WTC11 (cell line): ENCODE measurements at regions not wholly inside any gene's neighbourhood (a gene's known extent, or its start where the extent isn't known, plus 50 kb on each side); places are given as distances from the start of the nearest gene placed in this dataset.

Experiments
- CREB1 ChIP-seq: sonication (generic); formaldehyde crosslinking; IDR thresholded peaks from 2 replicates; pipeline ENCODE4 v1.8.0; 2023; ENCODE audit warnings: mild to moderate bottlenecking, missing genetic modification reagents
- SP1 ChIP-seq: sonication (generic); formaldehyde crosslinking; conservative IDR thresholded peaks from 2 replicates; pipeline ENCODE4 v1.8.1; 2022; ENCODE audit warnings: missing genetic modification reagents
- TCF7 ChIP-seq: sonication (generic); formaldehyde crosslinking; IDR thresholded peaks from 2 replicates; pipeline ENCODE4 v1.8.0; 2022; ENCODE audit warnings: mild to moderate bottlenecking, low read depth, missing genetic modification reagents, moderate library complexity
- TEAD1 ChIP-seq: sonication (generic); formaldehyde crosslinking; IDR thresholded peaks from 2 replicates; pipeline ENCODE4 v1.8.0; 2022; ENCODE audit warnings: mild to moderate bottlenecking, missing genetic modification reagents
- USF2 ChIP-seq: sonication (generic); formaldehyde crosslinking; IDR thresholded peaks from 2 replicates; pipeline ENCODE4 v1.8.1; 2023; ENCODE audit warnings: mild to moderate bottlenecking, missing genetic modification reagents, moderate library complexity
- TF ChIP-seq, protein P1 (sequence below): fragments of 200-600 bp; IDR thresholded peaks from 2 replicates; pipeline ENCODE4 v1.8.0; 2022; ENCODE audit warnings: antibody characterized with exemption
- TF ChIP-seq, protein P2 (sequence below): sonication (generic); formaldehyde crosslinking; IDR thresholded peaks from 2 replicates; pipeline ENCODE4 v1.8.1; 2022; ENCODE audit warnings: low read depth, missing genetic modification reagents, borderline replicate concordance
- TF ChIP-seq, protein P3 (sequence below): sonication (generic); formaldehyde crosslinking; IDR thresholded peaks from 2 replicates; pipeline ENCODE4 v1.8.1; 2022; ENCODE audit warnings: low read depth, mild to moderate bottlenecking, moderate library complexity, missing genetic modification reagents, borderline replicate concordance
- TF ChIP-seq, protein P4 (sequence below): sonication (generic); formaldehyde crosslinking; IDR thresholded peaks from 2 replicates; pipeline ENCODE4 v1.8.0; 2023; ENCODE audit warnings: missing genetic modification reagents
- TF ChIP-seq, protein P5 (sequence below): sonication (generic); formaldehyde crosslinking; IDR thresholded peaks from 2 replicates; pipeline ENCODE4 v1.8.1; 2023; ENCODE audit warnings: mild to moderate bottlenecking, missing genetic modification reagents

GRCh38 chr5:75951716-75952115 is 131.5 kb upstream of the SV2C start:
- TF ChIP-seq, protein P1, sequence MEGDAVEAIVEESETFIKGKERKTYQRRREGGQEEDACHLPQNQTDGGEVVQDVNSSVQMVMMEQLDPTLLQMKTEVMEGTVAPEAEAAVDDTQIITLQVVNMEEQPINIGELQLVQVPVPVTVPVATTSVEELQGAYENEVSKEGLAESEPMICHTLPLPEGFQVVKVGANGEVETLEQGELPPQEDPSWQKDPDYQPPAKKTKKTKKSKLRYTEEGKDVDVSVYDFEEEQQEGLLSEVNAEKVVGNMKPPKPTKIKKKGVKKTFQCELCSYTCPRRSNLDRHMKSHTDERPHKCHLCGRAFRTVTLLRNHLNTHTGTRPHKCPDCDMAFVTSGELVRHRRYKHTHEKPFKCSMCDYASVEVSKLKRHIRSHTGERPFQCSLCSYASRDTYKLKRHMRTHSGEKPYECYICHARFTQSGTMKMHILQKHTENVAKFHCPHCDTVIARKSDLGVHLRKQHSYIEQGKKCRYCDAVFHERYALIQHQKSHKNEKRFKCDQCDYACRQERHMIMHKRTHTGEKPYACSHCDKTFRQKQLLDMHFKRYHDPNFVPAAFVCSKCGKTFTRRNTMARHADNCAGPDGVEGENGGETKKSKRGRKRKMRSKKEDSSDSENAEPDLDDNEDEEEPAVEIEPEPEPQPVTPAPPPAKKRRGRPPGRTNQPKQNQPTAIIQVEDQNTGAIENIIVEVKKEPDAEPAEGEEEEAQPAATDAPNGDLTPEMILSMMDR, result no peak
- TF ChIP-seq TEAD1 (CRISPR knock-in tag) (no peak), SP1 (CRISPR knock-in tag) (no peak), CREB1 (no peak), USF2 (no peak), TCF7 (CRISPR knock-in tag) (no peak)
- TF ChIP-seq, protein P2, sequence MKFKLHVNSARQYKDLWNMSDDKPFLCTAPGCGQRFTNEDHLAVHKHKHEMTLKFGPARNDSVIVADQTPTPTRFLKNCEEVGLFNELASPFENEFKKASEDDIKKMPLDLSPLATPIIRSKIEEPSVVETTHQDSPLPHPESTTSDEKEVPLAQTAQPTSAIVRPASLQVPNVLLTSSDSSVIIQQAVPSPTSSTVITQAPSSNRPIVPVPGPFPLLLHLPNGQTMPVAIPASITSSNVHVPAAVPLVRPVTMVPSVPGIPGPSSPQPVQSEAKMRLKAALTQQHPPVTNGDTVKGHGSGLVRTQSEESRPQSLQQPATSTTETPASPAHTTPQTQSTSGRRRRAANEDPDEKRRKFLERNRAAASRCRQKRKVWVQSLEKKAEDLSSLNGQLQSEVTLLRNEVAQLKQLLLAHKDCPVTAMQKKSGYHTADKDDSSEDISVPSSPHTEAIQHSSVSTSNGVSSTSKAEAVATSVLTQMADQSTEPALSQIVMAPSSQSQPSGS (CRISPR knock-in tag), result no peak
- TF ChIP-seq, protein P3, sequence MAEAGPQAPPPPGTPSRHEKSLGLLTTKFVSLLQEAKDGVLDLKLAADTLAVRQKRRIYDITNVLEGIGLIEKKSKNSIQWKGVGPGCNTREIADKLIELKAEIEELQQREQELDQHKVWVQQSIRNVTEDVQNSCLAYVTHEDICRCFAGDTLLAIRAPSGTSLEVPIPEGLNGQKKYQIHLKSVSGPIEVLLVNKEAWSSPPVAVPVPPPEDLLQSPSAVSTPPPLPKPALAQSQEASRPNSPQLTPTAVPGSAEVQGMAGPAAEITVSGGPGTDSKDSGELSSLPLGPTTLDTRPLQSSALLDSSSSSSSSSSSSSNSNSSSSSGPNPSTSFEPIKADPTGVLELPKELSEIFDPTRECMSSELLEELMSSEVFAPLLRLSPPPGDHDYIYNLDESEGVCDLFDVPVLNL (CRISPR knock-in tag), result no peak
- TF ChIP-seq, protein P4, sequence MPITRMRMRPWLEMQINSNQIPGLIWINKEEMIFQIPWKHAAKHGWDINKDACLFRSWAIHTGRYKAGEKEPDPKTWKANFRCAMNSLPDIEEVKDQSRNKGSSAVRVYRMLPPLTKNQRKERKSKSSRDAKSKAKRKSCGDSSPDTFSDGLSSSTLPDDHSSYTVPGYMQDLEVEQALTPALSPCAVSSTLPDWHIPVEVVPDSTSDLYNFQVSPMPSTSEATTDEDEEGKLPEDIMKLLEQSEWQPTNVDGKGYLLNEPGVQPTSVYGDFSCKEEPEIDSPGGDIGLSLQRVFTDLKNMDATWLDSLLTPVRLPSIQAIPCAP (CRISPR knock-in tag), result no peak
- TF ChIP-seq, protein P5, sequence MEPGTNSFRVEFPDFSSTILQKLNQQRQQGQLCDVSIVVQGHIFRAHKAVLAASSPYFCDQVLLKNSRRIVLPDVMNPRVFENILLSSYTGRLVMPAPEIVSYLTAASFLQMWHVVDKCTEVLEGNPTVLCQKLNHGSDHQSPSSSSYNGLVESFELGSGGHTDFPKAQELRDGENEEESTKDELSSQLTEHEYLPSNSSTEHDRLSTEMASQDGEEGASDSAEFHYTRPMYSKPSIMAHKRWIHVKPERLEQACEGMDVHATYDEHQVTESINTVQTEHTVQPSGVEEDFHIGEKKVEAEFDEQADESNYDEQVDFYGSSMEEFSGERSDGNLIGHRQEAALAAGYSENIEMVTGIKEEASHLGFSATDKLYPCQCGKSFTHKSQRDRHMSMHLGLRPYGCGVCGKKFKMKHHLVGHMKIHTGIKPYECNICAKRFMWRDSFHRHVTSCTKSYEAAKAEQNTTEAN (CRISPR knock-in tag), result no peak
